K562 (cell line): ENCODE measurements at regions not wholly inside any gene's neighbourhood (a gene's known extent, or its start where the extent isn't known, plus 50 kb on each side); places are given as distances from the start of the nearest gene placed in this dataset.

ENCODE experiments used
- ATAC-seq: fragments of 200-7000 bp; cut with Tn5 transposase; 3 replicates; pipeline ENCODE4 v1.9.1; 2020; ENCODE audit warnings: moderate library complexity
- BruUV-seq: library from RNA; stranded (reverse); fragments of 400-500 nt; replicated peaks from 2 replicates; lab custom pipeline; 2021; lab: Mats Ljungman, UMichigan
- CTCF ChIA-PET: fragments of 300-600 bp; formaldehyde crosslinking; extraction: SDS; loops from one replicate; lab custom pipeline; 2021; ENCODE audit warnings: low intra/inter-chr PET ratio; lab: Yijun Ruan, JAX
- POLR2A ChIA-PET: fragments of 300-600, 350-650 bp; sonication (Branson Sonifier 250); formaldehyde crosslinking; extraction: SDS; loops from one replicate; lab custom pipeline; 2021; ENCODE audit warnings: antibody characterized with exemption, inconsistent platforms; lab: Yijun Ruan, JAX
- DNase-seq, 4 experiments: peaks; one replicate each; pipeline versions ENCODE4 v3.0.0 to v3.0.0-alpha.2; 2011 to 2018; ENCODE audit warnings: low spot score in 3 of 4, mixed read lengths in 3 of 4; ENCODE audit errors: extremely low read depth in 1 of 4
- FAIRE-seq: peaks from 2 replicates; lab custom pipeline; 2011; peaks lifted over from hg19 to GRCh38; lab: Jason Lieb, UNC
- H2AFZ ChIP-seq: 2 replicates; pipeline ENCODE4 v1.6.0; 2011; ENCODE audit warnings: low read depth, low read length, control low read depth, inconsistent platforms
- H3K27ac ChIP-seq: fragments of 200-600 bp; 3 replicates; pipeline ENCODE4 v1.8.0; 2011; ENCODE audit warnings: low read depth, mild to moderate bottlenecking, control low read depth, inconsistent platforms, low read length, moderate library complexity, mixed read lengths; ENCODE audit errors: extremely low read depth
- H3K27me3 ChIP-seq, 2 experiments: fragments of 300-600 bp in 1 of 2; 2 replicates in 1 of 2; 3 replicates in 1 of 2; pipeline versions ENCODE4 v1.6.0 to v1.8.0; 2011; ENCODE audit warnings: inconsistent platforms in 2 of 2, low read length in 2 of 2, mild to moderate bottlenecking in 1 of 2, mixed read lengths in 1 of 2, moderate library complexity in 1 of 2; ENCODE audit not compliant: control insufficient read depth in 2 of 2, insufficient read depth in 2 of 2
- H3K36me3 ChIP-seq: fragments of 300-600 bp; 3 replicates; pipeline ENCODE4 v1.8.0; 2011; ENCODE audit warnings: mild to moderate bottlenecking, low read length, inconsistent platforms; ENCODE audit not compliant: control insufficient read depth, insufficient read depth
- H3K4me1 ChIP-seq, 2 experiments: fragments of 200-600 bp in 1 of 2; replicated peaks in 1 of 2; 2 replicates in 1 of 2; 3 replicates in 1 of 2; pipeline versions ENCODE4 v1.5.1 to v1.8.0; 2011; ENCODE audit warnings: inconsistent platforms in 2 of 2, low read length in 2 of 2, mild to moderate bottlenecking in 1 of 2, mixed read lengths in 1 of 2, moderate library complexity in 1 of 2; ENCODE audit not compliant: control insufficient read depth in 2 of 2, insufficient read depth in 2 of 2
- H3K4me2 ChIP-seq: 2 replicates; pipeline ENCODE4 v1.6.1; 2011; ENCODE audit warnings: low read length, control low read depth, inconsistent platforms, mixed read lengths; ENCODE audit not compliant: insufficient read depth
- H3K4me3 ChIP-seq: fragments of 200-600 bp; sonication (generic), shearing (Covaris generic); 2 replicates; pipeline ENCODE4 v1.5.1; 2016; ENCODE audit warnings: control low read depth, inconsistent platforms
- H3K79me2 ChIP-seq: fragments of 200-600 bp; 3 replicates; pipeline ENCODE4 v1.8.0; 2011; ENCODE audit warnings: low read length, inconsistent platforms; ENCODE audit not compliant: control insufficient read depth, insufficient read depth
- H3K9ac ChIP-seq, 2 experiments: 2 replicates each; pipeline versions ENCODE4 v1.6.0 to v1.6.1; 2011; ENCODE audit warnings: low read depth in 2 of 2, low read length in 2 of 2, control low read depth in 1 of 2, inconsistent platforms in 1 of 2, mild to moderate bottlenecking in 1 of 2, mixed read lengths in 1 of 2; ENCODE audit not compliant: insufficient read depth in 1 of 2
- H3K9me1 ChIP-seq: one replicate; pipeline ENCODE4 v1.6.0; 2011; ENCODE audit warnings: inconsistent platforms, mild to moderate bottlenecking, low read length, moderate library complexity; ENCODE audit not compliant: control insufficient read depth, insufficient read depth
- H3K9me3 ChIP-seq: replicated peaks from 2 replicates; pipeline ENCODE4 v1.5.1; 2011; ENCODE audit warnings: low read depth, low read length, inconsistent platforms; ENCODE audit not compliant: control insufficient read depth, insufficient read depth
- H4K20me1 ChIP-seq: replicated peaks from 2 replicates; pipeline ENCODE4 v1.6.1; 2011; ENCODE audit warnings: low read length, inconsistent platforms, mixed read lengths; ENCODE audit not compliant: control insufficient read depth, insufficient read depth
- E2F3 ChIP-seq: fragments of 250-450 bp; sonication (Bioruptor Pico); IDR thresholded peaks from 2 replicates; pipeline ENCODE4 v1.4.0; 2020; ENCODE audit warnings: mild to moderate bottlenecking
- FOXA1 ChIP-seq: fragments of 450-650 bp; IDR thresholded peaks from 2 replicates; pipeline ENCODE4 v1.6.1; 2016; ENCODE audit warnings: mild to moderate bottlenecking, borderline replicate concordance
- FOXK1 ChIP-seq: sonication (generic); formaldehyde crosslinking; IDR thresholded peaks from 2 replicates; pipeline ENCODE4 v1.8.0; 2022; ENCODE audit warnings: missing genetic modification reagents, mild to moderate bottlenecking, borderline replicate concordance
- HOMEZ ChIP-seq: fragments of 250-450 bp; sonication (Bioruptor Pico); IDR thresholded peaks from 2 replicates; pipeline ENCODE4 v1.4.0; 2020; ENCODE audit warnings: mild to moderate bottlenecking, moderate library complexity
- MTA1 ChIP-seq: fragments of 450-650 bp; IDR thresholded peaks from 2 replicates; pipeline ENCODE4 v1.6.1; 2017; ENCODE audit warnings: borderline replicate concordance
- MTF1 ChIP-seq: fragments of 250-450 bp; sonication (Bioruptor Pico); IDR thresholded peaks from 2 replicates; pipeline ENCODE4 v1.9.0; 2021; ENCODE audit warnings: moderate library complexity, mild to moderate bottlenecking, inconsistent platforms, borderline replicate concordance
- NCOA1 ChIP-seq: fragments of 450-650 bp; IDR thresholded peaks from 2 replicates; pipeline ENCODE4 v1.6.1; 2016; ENCODE audit warnings: low read depth
- NFE2 ChIP-seq: IDR thresholded peaks from 2 replicates; pipeline ENCODE4 v1.6.1; 2014; ENCODE audit warnings: antibody characterized with exemption, low read depth
- NFRKB ChIP-seq: fragments of 450-650 bp; IDR thresholded peaks from 2 replicates; pipeline ENCODE4 v1.6.1; 2016; ENCODE audit warnings: low read depth
- NR0B1 ChIP-seq: fragments of 450-650 bp; IDR thresholded peaks from one replicate; pipeline ENCODE4 v1.6.1; 2018; ENCODE audit warnings: mild to moderate bottlenecking, moderate library complexity; ENCODE audit not compliant: partially characterized antibody
- SFPQ ChIP-seq: fragments of 200-400 bp; formaldehyde crosslinking; IDR thresholded peaks from 2 replicates; pipeline ENCODE4 v1.6.1; 2017; ENCODE audit warnings: mild to moderate bottlenecking, low read depth, low read length, moderate library complexity
- SMAD2 ChIP-seq: fragments of 150-350 bp; IDR thresholded peaks from 2 replicates; pipeline ENCODE4 v1.6.1; 2014; ENCODE audit warnings: low read depth, mild to moderate bottlenecking, low read length
- SMARCA5 ChIP-seq: fragments of 450-650 bp; IDR thresholded peaks from 2 replicates; pipeline ENCODE4 v1.6.1; 2016
- TCF3 ChIP-seq: sonication (generic); formaldehyde crosslinking; IDR thresholded peaks from 2 replicates; pipeline ENCODE4 v1.4.0; 2020; ENCODE audit warnings: mild to moderate bottlenecking, missing genetic modification reagents
- ZNF695 ChIP-seq: fragments of 450-650 bp; formaldehyde crosslinking; IDR thresholded peaks from 2 replicates; pipeline ENCODE4 v1.4.0; 2020; ENCODE audit warnings: mild to moderate bottlenecking, moderate library complexity
- WGBS: fragments of 100-300 bp; shearing (Covaris generic); methylation state at CpG from one replicate; pipeline ENCODE4 v1.1.6; 2016; ENCODE audit warnings: low coverage, mixed read lengths; ENCODE audit not compliant: insufficient coverage; ENCODE audit errors: missing lambda C conversion rate; 5-methylcytosine and 5-hydroxymethylcytosine counted together
- in situ Hi-C: fragments of 300-500 bp; cut with MboI; formaldehyde crosslinking; loops from 4 replicates; pipeline ENCODE4 v1.15.0; 2018; ENCODE audit warnings: inconsistent platforms, mixed read lengths
- intact Hi-C: fragments of 100-400 bp; cut with micrococcal nuclease; formaldehyde crosslinking; loops from 2 replicates; pipeline ENCODE4 v1.14.2; 2022
- TF ChIP-seq, protein P1 (sequence below): fragments of 250-450 bp; sonication (Bioruptor Pico); IDR thresholded peaks from 2 replicates; pipeline ENCODE4 v1.8.0; 2022; ENCODE audit warnings: inconsistent platforms, mild to moderate bottlenecking, moderate library complexity, borderline replicate concordance
- TF ChIP-seq, protein P2 (sequence below): fragments of 250-450 bp; sonication (Bioruptor Pico); IDR thresholded peaks from 2 replicates; pipeline ENCODE4 v1.4.0; 2020; ENCODE audit warnings: mild to moderate bottlenecking

- POLR2A ChIA-PET, result no interaction called here
- TF ChIP-seq TCF3 (CRISPR knock-in tag), result no peak
- TF ChIP-seq E2F3, result no peak
- no peak for TF ChIP-seq NR0B1
- TF ChIP-seq FOXK1 (CRISPR knock-in tag), result no peak
- TF ChIP-seq ZNF695 (CRISPR knock-in tag), result no peak
- TF ChIP-seq HOMEZ (CRISPR knock-in tag), result no peak
- no peak for TF ChIP-seq SMAD2
- TF ChIP-seq NCOA1, result no peak
- TF ChIP-seq, protein P1, sequence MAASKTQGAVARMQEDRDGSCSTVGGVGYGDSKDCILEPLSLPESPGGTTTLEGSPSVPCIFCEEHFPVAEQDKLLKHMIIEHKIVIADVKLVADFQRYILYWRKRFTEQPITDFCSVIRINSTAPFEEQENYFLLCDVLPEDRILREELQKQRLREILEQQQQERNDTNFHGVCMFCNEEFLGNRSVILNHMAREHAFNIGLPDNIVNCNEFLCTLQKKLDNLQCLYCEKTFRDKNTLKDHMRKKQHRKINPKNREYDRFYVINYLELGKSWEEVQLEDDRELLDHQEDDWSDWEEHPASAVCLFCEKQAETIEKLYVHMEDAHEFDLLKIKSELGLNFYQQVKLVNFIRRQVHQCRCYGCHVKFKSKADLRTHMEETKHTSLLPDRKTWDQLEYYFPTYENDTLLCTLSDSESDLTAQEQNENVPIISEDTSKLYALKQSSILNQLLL (CRISPR knock-in tag), result no peak
- TF ChIP-seq FOXA1, result no peak
- TF ChIP-seq SFPQ, result no peak
- TF ChIP-seq, protein P2, sequence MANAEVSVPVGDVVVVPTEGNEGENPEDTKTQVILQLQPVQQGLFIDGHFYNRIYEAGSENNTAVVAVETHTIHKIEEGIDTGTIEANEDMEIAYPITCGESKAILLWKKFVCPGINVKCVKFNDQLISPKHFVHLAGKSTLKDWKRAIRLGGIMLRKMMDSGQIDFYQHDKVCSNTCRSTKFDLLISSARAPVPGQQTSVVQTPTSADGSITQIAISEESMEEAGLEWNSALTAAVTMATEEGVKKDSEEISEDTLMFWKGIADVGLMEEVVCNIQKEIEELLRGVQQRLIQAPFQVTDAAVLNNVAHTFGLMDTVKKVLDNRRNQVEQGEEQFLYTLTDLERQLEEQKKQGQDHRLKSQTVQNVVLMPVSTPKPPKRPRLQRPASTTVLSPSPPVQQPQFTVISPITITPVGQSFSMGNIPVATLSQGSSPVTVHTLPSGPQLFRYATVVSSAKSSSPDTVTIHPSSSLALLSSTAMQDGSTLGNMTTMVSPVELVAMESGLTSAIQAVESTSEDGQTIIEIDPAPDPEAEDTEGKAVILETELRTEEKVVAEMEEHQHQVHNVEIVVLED (CRISPR knock-in tag), result no peak
- TF ChIP-seq NFRKB, result no peak
- TF ChIP-seq NFE2, result no peak
- TF ChIP-seq SMARCA5, result no peak
- TF ChIP-seq MTF1 (CRISPR knock-in tag), result no peak
- no peak for TF ChIP-seq MTA1
- H4K20me1 ChIP-seq, result no peaks in the 10 kb centered on the region
- H3K9ac ChIP-seq, result no peak overlapping the region
- no peak overlapping the region for H2AFZ ChIP-seq
- no peaks in the 10 kb centered on the region for H3K4me1 ChIP-seq
- no peak for ATAC-seq
- no TSS peak for BruUV-seq
- H3K27me3 ChIP-seq, result no peaks in the 10 kb centered on the region
- H3K36me3 ChIP-seq, result no peaks in the 10 kb centered on the region
- WGBS, result 2% methylated on average over 7 of the region's 8 CpGs
- in situ Hi-C loops, result no loop called here
- no peak overlapping the region for H3K4me2 ChIP-seq
- intact Hi-C loops, result no loop called here
- no peak for FAIRE-seq
- H3K9me1 ChIP-seq, result no peaks in the 10 kb centered on the region
- no peaks in the 10 kb centered on the region for H3K79me2 ChIP-seq
- no peak for DNase-seq
- H3K4me3 ChIP-seq, result no peak overlapping the region
- no peak overlapping the region for H3K27ac ChIP-seq
- CTCF ChIA-PET, result no interaction called here
- no peaks in the 10 kb centered on the region for H3K9me3 ChIP-seq
Observed at GRCh38 chr7:49631960-49632359, 141.5 kb upstream of the VWC2 start.
